ENCODE measurements at regions not wholly inside any gene's neighbourhood (a gene's known extent, or its start where the extent isn't known, plus 50 kb on each side); places are given as distances from the start of the nearest gene placed in this dataset.

GRCh38 chr22:44620129-44620840, 81.7 kb upstream of the PRR5 start:
- TF ChIP-seq CTCF (IDR thresholded peaks at IDR 0.05) (no peak), RAD21 (IDR thresholded peaks at IDR 0.05; ENCODE audit: low read length) (no peak)
